GM21825 (cell line): ENCODE measurements at regions not wholly inside any gene's neighbourhood (a gene's known extent, or its start where the extent isn't known, plus 50 kb on each side); places are given as distances from the start of the nearest gene placed in this dataset.

ENCODE experiments used
- ATAC-seq: cut with Tn5 transposase; IDR thresholded peaks from one replicate; pipeline ENCODE4 v1.9.1; 2021; ENCODE audit warnings: mild to moderate bottlenecking, moderate library complexity; ENCODE audit not compliant: unreplicated experiment

DNA sequence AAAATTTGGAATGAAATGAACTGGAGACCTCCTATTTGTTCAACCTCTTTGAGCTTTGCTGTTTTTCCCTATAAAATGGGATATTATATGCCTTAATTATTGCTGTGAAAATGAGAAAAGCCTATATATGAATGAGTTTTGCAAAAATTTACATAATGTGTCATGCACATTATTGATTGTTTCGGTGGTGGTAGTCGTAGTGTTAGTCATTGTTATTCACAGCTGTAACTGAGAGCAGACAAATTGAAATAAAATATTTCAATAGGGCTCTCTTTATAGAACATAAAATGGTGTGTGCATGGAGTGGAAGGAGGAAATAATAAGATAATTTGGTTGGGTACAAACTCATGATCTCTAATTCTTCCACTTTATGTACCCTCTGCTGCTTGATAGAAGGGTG, 153.7 kb upstream of the GADL1 start:
- no peak for ATAC-seq

DNA sequence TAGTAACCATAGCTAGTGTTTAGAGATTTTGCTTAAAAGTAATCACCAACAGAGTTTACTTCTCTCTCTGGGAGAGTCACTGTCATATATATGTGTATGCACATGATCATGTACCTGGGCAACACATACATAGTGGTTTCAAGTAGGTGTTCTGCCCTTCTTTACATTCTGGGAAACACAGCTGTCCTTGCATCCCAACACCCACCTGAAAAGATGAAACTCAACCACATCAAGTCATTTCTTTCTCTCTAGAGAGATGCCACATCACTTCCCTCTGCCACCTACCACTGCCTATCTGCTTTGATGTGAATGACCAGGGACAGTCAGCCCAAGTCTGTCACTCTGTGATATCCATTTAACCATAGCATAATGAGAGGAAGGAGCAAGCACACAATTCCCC, 155.8 kb upstream of the GADL1 start:
- no peak for ATAC-seq

DNA sequence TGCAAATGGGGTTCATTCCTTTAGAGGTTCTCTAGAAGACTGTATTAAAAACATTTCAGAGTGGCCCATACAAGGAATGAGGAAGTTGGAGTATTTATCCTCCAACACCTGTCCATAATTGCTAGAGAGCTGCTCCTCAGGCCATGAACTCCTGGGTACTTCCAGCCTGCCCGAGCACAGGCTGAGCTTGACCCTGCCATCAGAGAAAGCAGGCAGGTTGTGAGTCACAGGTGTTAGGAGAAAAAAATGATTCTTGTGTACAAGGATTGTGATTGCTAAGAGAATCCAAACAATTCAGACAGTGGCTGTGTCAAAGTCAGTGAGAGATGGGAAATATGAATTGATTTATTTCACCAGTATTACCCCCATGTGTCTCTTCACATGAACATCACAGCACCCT, 156.8 kb upstream of the GADL1 start:
- no peak for ATAC-seq

DNA sequence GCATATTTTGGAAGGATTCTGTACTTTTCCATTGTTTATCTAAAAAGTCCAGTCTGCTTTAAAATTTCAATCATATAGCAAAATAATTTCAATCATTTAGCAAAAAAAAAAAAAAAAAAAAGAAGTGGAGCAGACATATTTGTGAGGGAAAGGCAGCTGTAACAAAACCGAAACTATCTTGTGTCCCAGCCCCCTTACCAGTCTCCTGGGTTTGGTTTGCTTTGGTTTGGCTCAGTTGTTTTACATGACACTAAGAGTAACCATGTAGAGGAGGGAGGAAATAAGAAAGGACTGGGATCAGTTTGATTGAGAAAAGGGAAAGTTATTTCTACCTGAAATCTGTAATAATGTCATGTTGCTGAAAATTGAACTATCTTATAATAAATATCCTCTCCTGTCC, 158.8 kb upstream of the GADL1 start:
- ATAC-seq, result no peak

DNA sequence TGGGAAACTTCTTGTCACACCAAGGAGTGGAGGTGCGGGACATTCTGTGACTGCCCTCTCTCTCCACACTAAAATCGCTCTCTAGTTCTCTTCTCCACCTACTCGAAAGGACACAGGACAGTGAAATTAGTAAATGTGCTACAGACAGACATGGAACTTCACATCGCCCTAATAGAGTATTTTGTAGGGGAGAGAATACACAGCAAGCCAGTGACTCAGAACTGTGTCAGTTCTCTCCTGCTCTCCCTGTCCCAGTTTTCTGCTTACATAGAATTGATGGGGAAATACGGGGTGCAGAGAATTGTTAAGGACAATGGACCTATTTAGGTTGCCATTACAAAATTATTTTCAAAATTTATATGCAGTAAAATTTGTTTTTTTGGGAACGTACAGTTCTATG, 159.6 kb upstream of the GADL1 start:
- no peak for ATAC-seq

DNA sequence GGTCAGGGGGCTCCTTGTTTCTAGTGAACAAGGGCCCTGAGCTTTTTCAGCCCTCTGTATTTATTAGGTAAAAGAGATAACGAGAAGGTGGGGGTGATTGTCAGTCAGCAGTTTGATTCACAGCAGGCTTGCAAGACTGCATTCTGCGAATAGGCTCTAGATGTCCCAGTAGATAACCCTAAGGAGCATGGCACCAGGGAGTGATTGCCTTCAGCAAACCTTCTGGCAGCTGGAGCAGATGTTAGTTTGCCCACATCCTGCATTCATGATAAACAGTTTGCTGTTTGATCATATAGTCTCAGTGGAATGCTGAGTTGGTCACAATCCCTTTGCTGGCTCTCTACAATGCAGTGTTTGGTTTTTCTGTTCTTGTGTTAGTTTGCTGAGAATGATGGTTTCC, 161.3 kb upstream of the GADL1 start:
- no peak for ATAC-seq

DNA sequence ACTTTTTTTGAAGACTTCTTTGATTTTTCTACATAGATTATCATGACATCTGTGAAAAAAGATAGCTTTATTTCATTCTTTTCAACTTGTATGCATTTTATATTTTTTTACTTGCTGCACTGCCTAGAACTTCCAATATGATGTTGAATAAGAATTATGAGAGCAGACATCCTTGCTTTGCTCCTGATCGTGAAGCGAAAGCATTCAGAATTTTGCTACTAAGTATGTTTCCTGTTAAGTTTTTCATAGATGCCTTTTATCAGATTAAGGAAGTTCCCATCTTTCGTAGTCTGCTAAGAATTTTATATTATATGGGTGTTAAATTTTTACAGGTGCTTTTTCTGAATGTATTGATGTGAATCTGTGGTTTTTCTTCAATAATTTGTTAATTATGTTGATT, 163.4 kb upstream of the GADL1 start:
- no peak for ATAC-seq

DNA sequence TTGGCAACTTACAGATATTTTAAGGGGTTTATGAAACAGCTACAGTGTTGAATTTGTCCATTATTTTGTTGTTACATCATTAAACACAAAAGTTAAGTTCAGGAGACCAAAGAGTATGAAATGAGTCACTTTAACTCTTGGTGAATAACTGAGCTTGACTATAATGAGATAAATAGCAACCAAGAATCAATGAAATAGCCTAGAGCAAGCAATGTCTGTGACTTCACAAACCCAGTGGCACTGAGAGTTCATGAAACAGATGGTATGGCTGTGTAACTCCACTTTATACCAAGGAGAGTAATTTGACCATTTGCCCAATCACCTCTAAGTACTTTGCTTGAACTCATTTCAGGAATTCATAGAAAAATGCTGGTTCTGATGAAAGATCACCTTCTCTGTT, 169.6 kb upstream of the GADL1 start:
- no peak for ATAC-seq

DNA sequence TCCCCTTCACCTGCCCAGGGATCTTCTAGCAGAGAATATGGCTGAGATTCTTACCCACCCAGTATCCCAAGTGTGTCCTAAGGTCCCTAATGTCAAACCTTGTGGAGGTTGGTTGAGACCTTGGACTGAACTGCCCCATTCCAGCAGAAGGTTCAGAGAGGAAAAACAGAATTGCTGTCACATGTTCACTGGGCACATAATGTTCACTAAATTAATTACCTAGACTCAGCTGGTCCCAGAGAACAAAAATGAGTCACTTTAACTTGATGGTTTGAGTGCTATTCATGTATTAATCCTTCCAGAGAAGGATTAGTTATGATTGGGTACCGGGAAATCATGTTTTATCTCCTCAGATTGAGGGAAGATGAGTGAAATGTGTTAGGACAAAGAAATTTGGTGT, 171.3 kb upstream of the GADL1 start:
- no peak for ATAC-seq

DNA sequence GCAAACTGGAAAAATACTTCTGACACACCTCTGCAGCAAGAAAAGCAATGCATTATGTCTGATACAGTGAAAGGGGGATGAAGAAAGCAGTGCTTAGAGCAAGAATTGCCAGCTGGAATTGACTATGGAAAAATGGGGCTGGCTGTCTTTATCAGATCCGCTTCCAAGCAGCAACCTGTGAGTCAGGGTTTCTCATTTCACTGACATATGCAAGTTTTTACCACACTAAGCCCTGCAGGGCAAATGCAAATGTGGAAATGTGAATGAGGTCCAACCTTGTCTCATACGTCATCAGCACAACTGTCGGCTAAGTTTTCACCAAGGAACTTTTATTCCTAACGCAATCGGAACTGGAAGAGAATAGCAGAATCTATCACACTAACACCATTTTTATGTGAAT, 172.5 kb upstream of the GADL1 start:
- no peak for ATAC-seq

DNA sequence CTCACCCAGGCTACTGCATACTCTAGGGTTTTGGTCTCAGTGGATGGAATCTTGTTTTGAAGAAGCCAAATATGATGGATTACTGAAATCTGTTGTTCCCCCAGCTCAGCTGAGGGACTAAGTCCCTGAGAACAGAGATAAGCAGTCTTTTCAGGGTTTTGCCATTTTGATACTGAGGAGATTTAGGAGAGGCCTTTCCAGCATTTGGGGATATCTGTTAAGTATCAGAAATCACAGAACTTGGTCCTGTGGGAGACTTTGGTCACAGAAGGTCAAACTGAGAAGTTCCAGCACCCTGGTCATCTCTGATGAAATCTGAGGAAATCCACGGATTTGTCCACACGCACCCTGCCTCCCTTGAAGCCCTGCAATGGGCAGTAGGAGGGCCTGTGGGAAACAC, 181.0 kb upstream of the GADL1 start:
- ATAC-seq, result no peak

DNA sequence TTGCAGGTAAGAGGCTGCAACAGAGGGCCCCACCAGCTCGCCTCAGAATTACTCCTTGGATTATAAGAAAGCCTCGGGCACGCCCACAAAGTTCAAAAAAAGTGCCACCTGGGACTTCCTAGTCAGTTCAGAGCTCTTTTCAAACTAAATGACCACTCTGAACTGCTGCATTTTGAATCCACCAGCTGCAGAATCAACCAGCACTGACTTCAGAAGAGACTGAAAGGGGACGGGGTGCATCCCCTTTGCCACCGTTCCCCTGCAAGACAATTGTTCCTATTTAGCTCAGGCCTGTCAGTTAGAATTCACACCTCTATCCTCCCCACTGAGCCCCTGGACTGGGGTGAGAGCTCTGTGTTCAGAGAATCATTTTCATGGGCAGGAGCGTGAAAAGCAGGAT, 181.4 kb upstream of the GADL1 start:
- ATAC-seq, result no peak

DNA sequence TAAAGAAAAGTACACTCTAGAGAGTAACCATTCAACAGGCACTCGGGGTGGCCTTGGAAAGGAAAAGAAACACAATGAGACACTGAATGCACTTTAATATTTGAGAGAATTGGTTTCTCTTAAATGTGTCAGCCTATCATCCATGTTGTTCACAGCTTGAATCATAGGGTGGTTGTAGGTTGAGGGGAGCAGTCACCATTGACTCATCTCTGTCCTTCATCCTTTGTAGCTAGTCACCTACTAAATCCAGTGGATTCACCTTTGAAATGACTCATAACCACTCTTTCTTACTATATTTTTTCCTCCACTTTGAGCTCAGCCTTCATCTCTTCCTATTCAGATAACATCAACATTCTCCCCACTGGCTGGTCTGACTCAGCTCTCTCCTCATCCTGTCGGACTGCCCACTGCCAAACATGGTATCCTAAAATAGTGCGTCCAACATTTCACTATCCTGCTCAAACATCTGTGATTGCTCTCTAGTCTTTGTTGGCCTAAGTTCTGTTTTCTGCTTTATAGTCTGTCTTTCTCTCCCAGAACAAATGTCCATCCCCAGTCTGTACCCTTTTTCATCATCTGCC, 182.7 kb upstream of the GADL1 start:
- ATAC-seq, result no peak

DNA sequence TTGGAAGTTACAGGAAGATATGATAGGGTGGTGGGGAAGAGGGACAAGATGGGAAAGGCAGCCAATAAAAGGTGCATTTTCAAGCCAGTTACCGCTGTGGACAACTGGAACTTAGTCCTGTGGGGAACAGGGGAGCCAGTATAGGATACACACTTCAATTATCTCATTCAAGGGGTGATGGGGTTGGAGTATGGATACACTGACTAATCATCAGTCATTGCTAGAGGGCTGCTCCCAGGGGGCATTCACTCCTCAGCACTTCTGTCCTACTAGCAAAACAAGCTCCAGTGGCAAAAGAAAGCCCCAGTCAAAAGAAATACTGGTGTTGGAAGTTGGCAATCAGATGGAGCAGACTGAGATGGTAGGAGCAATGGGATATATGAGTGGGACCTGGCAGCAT, 183.4 kb upstream of the GADL1 start:
- no peak for ATAC-seq

DNA sequence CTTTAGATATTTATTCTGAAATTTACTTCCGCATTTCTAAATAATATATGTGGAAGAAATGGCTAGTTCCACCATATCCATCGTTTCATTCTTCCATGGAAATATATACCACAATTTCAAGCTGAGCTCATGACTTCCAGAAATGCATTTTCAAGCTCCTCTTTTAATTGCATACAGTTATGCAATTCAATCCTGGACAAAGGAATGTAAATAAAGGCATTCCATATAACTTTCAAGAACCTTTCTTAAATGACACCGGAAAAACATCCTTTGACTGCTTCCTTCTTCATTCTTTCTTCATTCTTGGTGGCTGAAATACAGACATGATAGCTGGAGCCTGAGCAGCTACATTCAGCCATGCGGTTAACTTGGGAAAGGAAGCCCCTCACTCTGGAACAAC, 185.2 kb upstream of the GADL1 start:
- no peak for ATAC-seq

DNA sequence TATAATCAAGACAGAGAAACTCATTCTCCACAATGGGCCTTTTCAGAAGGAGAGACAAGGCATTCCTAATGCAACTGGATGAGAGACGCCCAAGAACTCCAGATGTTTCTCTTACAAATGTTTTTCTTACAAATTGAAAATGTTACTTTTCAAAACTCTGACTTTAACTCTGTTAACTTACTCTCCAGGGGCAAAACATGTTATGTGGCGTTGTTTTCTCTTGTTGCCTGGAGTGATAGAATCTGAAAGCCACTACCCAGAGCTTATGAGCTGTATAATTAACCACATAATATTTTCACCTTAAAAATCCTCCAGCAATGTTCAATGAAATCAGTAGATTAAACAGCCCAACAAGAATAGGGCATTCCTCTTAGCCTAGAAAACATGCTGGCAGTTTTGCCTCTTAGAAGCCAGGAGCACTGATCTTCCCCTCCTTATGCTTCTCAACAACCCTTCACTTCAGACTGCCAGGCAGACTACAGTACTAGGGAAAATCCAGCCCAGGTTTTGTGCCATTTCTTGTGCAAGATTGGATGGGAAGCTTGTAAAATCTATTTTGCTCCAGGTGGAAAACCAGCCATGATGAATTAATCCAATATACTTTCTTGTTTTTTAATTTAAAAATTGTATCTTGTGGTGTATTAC, 186.7 kb upstream of the GADL1 start:
- ATAC-seq, result no peak

DNA sequence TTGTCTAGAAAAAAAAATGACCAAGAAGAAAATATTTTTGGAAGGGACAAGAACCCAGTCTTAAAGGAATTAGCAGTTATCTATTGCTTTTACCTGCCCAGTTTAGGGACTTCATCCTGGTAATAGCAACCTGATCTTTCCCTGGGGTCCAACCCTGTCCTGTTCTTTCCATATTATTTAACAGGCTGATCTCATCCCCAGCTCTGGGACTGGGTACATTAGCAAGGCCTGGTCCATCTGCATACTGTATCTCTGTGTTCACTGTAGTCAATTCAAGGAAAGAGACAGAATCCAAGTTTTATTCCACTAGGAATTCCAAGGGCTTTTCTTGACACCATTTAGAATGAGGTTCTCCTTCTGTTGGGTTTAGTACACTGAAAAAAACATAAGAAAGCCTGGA, 191.7 kb upstream of the GADL1 start:
- no peak for ATAC-seq

DNA sequence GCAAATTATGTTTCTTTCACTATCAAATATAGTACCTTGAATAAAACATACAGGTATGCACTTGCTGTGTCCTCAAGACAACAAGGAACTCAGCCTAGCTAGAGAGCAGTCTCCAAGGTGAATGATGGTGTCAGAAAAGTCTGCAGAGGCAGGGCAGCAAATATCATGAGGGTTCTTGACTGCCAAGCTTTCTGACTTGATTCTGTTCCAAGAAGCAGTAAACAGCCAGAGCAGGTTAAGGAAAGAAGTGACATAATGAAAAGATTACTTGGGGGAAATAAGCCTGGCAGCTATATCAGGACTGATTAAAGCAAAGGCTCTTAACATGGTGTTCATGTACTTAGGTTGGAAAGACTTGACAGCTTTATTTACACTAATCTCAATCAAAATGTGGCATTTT, 192.2 kb upstream of the GADL1 start:
- no peak for ATAC-seq

DNA sequence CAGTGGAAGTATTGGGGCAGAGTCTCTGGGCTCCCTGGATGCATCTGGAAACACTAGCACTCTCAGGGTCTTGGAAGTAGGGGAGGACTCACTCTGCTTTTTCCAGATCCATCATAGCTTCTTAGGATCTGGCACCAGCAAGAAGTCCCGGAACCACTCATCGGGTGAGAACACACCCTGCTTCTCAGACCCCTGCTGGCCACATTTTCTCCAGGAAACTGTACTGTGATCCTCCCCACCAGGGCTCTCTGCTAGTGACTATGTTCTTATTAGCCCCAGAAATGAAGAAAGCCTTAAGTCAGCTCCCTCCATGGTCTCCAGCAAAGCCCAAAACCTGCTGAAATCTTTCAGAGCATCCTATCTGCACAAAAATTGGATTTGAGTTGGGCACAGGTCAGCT, 197.3 kb upstream of the GADL1 start:
- ATAC-seq, result no peak

DNA sequence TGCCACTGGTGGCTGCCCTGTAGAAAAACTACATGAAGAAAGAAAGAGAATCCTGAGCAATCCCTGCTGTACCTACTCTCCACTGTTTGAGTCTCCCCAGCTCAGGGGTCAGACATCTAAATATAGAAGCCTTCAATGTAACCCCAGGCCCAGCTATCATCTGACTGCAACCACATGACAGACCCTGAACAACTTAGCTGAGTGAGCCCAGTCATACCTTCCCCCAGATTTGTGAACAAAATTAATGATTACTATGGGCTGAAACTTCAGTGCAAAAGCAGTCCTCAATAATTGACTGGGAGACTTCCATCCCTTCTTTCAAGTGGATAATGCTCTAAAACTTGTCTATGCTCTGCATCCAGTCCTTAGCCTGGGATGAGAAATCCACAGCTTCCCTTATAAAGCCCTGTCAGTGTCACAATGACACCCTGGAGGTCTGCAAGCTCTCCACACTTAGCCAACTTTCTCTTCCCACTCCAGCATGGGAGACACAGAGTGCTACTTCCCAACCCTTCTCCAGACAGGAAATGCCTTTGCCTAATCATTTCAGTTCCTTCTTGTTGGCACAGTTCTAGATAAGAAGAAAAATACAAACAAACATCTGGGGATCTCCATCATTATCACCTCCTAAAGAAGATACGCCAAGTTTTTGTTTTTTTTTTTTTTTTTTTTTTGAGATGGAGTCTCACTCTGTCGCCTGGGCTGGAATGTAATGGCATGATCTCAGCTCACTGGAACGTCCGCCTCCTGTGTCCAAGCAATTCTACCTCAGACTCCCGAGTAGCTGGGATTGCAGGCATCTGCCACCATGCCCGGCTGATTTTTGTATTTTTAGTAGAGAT, 198.5 kb upstream of the GADL1 start:
- ATAC-seq, result no peak

DNA sequence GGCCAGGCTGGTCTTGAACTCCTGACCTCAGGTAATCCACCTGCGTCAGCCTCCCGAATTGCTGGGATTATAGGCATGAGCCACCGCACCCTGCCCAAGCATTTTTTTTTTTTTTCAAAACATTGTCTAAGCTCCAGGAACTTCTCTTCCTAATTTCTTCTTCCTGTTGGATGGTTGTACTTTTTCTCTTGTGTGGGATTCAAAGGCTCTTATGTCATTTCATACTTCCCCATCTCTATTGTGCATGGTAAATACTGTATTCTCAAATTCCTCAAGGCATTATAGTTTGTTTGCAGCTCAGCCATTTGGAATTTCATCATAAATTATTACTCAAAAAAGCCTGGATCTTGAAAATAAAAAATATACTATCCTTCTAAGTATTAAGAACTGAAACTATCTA, 199.1 kb upstream of the GADL1 start:
- ATAC-seq, result no peak

DNA sequence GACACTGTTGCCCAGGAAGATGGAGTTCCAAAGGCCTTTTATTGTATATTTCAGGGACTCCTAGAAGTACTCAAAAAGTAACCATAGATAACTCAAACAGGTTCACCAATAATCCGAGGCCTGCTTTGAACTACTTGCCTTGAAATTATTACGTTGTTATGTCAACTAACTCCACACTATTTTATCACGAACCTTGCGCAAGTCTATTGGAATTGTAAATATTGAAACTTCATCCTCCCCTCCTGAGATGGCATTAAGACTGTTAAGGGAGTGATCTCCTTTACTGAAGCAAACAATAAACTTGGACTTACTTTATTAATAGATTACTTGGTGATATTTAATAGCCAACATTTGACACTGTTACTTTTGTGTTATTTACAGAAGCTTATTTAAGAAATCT, 199.6 kb upstream of the GADL1 start:
- no peak for ATAC-seq
